Stimulated activated memory B cell treated with anti-CD40 and anti-IgM and Interleukin-4, amounts not matched to agents 10 μg/mL and 1 μg/mL and 100 μg/mL, for 72 hours (primary cell): ENCODE measurements at regions not wholly inside any gene's neighbourhood (a gene's known extent, or its start where the extent isn't known, plus 50 kb on each side); places are given as distances from the start of the nearest gene placed in this dataset.

Source experiments
- ATAC-seq: fragments of 150-1000 bp; cut with Tn5 transposase; 2 replicates; pipeline ENCODE4 v1.10.0; 2021
- H3K27ac Mint-ChIP-seq: one replicate; pipeline ENCODE4 v1.8.0; 2022; ENCODE audit warnings: mild to moderate bottlenecking, mixed read lengths
- H3K27me3 Mint-ChIP-seq: one replicate; pipeline ENCODE4 v1.8.0; 2022; ENCODE audit warnings: mixed read lengths
- H3K36me3 Mint-ChIP-seq: one replicate; pipeline ENCODE4 v1.8.0; 2022; ENCODE audit warnings: mixed read lengths
- H3K4me1 Mint-ChIP-seq: one replicate; pipeline ENCODE4 v1.8.0; 2022; ENCODE audit warnings: mixed read lengths
- H3K4me3 Mint-ChIP-seq: one replicate; pipeline ENCODE4 v1.8.0; 2022; ENCODE audit warnings: mild to moderate bottlenecking, moderate library complexity, mixed read lengths
- H3K9me3 Mint-ChIP-seq: one replicate; pipeline ENCODE4 v1.8.0; 2022; ENCODE audit warnings: mixed read lengths

DNA sequence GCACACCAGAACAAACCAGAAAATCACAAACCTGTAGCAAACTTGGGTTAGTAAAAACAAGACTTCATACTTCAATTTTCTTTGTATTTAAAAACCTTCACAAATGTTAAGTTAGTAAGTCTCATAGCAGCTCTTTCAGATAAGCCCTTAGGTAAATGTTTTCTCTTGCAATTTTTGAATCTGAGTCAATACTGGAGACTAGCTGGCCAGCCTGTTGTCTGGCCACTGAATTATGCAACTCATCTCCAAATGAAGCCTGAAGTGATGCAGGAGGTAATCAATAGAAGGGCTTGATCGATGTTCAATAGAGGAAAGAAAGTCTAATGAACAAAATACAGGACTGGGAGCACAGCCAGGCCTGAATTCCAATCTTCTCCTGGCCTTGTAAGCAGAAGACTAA, 465.2 kb downstream of the LRIG3 start:
- H3K27ac Mint-ChIP-seq: no peak overlapping the region
- no peaks in the 10 kb centered on the region for H3K36me3 Mint-ChIP-seq
- H3K27me3 Mint-ChIP-seq: peaks cover 5% of the 10 kb centered on the region
- no peaks in the 10 kb centered on the region for H3K9me3 Mint-ChIP-seq
- H3K4me1 Mint-ChIP-seq: no peaks in the 10 kb centered on the region
- ATAC-seq: no peak
- H3K4me3 Mint-ChIP-seq: no peak overlapping the region

DNA sequence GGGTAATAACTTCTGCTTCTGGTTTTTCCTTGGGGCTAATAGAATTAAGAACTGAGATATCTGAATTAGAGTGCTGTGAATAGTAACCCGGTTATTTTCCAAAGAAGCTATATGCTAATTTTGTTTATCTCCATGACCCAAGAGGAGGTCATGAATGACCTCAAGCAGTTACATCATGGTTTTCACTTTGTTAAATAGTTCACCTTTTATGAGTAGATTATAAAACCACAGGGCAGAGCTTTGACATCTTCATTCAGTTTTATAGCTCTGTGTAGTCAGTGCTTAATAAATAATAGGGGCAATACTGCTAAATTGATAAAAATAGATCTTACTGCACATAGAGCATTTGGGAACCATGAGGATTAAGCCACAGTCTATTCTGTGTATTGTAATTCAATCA, 462.2 kb downstream of the LRIG3 start:
- no peak for ATAC-seq
- Mint-ChIP-seq H3K4me1 (no peaks in the 10 kb centered on the region), H3K9me3 (no peaks in the 10 kb centered on the region), H3K27me3 (peaks cover 9% of the 10 kb centered on the region), H3K36me3 (no peaks in the 10 kb centered on the region), H3K27ac (no peak overlapping the region), H3K4me3 (no peak overlapping the region)

DNA sequence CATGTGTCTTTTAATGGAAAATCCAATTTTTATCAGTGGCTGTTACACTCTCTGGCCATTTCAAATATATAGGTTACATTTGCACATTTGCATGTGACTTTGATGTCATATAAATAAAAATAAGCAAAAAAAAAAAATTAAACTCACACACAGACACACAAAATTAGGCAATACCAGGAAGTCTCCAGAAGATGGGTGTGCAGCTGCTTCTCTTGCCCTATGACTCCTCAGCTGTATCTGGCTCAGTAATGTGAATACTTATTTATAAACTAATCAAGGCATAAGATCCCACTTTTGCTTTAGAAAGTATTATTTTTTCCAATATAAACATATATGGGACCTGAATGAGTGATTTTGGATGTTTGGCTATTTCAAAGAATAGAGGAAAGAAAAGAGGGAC, 461.1 kb downstream of the LRIG3 start:
- H3K27ac Mint-ChIP-seq: no peak overlapping the region
- no peaks in the 10 kb centered on the region for H3K36me3 Mint-ChIP-seq
- H3K9me3 Mint-ChIP-seq: no peaks in the 10 kb centered on the region
- no peak overlapping the region for H3K4me3 Mint-ChIP-seq
- no peak for ATAC-seq
- no peaks in the 10 kb centered on the region for H3K4me1 Mint-ChIP-seq
- peaks cover 9% of the 10 kb centered on the region for H3K27me3 Mint-ChIP-seq

DNA sequence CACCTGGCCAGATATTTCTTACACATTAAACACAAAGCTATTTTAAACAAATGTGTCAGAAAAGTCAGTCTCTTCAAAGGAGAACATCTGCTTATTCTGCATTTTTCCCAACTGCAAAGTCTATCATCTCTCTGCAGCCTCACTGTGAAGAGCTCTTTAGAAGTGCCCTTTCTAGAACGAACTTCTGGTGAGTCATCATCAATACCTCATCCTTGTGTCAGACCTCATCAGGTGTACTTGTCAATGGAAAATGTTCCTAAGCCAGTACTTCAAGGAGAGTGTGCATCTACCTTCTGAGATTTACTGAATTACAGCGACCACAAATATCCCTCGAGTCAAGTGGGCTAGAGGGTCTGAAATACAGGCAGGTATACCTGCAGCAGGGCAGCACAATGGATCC, 457.3 kb downstream of the LRIG3 start:
- Mint-ChIP-seq H3K36me3 (no peaks in the 10 kb centered on the region), H3K27me3 (peaks cover 9% of the 10 kb centered on the region), H3K4me3 (no peak overlapping the region), H3K9me3 (peaks cover 8% of the 10 kb centered on the region), H3K27ac (no peak overlapping the region), H3K4me1 (no peaks in the 10 kb centered on the region)
- ATAC-seq: no peak

DNA sequence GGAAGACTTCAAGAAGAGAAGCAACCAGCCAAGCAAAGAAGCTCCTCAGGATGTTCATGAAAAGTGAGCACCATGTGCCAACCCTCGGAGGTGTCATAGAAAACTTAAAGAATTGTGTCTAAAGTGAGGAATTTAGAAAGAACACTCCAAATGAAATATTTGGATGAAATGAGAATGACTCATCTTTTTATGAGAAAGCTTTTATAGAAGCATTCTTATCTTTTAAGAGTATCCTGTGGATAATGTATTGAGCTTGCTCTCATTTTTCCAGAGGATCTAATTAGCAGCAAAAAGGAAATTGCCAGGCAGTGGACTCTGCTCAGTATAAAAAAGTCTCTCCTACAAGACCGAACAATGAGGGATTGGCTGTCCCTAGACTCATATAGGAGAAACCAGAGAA, 454.9 kb downstream of the LRIG3 start:
- H3K27ac Mint-ChIP-seq: no peak overlapping the region
- H3K27me3 Mint-ChIP-seq: peaks cover 1% of the 10 kb centered on the region
- H3K9me3 Mint-ChIP-seq: peaks cover 11% of the 10 kb centered on the region
- no peaks in the 10 kb centered on the region for H3K36me3 Mint-ChIP-seq
- no peaks in the 10 kb centered on the region for H3K4me1 Mint-ChIP-seq
- no peak for ATAC-seq
- no peak overlapping the region for H3K4me3 Mint-ChIP-seq

DNA sequence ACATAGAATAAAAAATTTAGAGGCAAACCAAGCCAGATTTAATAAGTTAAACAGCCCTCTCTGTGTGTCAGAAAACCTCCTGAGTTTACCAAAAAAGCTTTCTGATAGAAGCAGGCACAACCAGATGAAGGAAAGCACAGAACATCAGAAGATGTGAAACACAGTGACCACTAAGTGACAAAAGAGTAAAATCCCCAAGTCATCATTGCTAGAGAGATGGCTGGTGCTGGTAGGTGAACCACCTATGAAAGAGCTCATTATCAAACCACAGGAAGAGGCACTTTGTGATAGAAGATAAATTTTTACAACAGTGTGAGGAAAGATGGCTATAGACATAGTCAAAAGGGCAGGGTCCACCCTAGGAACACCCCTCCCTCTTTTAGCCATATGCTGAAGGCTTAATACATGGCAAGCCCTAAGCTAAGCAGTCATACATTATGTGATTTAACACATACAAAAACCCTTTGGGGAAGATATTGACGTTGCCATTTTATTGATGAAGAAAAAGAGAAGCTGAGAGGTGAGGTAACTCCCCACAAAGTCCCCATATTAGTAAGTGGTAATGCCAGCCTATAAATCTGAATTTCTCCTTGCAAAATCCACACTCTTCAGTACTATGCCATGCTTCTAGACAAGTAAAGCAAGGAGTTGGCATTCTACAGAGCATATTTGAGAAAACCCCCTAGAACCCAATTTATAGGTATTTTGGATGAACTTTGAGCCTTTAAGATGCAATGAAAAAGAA, 449.9 kb downstream of the LRIG3 start:
- Mint-ChIP-seq H3K27me3 (no peaks in the 10 kb centered on the region), H3K4me1 (no peaks in the 10 kb centered on the region), H3K9me3 (peaks cover 11% of the 10 kb centered on the region), H3K27ac (no peak overlapping the region), H3K4me3 (no peak overlapping the region), H3K36me3 (no peaks in the 10 kb centered on the region)
- no peak for ATAC-seq

DNA sequence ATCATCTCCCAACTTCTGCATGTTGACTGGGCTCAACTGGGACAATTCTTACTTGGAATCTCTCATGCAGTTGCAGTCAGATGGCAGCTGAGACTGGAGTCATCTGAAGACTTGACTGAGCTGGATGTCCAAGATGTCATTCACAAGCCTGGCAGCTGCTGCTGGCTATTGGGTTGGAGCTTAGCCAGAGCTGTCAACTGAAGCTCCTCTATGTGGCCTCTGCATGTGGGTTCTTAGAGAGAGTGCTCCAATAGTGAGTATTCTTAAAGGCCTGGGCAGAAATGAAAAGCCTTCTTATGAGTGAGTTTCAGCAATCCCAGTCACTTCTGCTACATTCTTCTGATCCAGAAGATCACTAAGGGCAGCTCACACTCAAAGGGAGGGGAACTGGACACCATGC, 440.9 kb downstream of the LRIG3 start:
- no peak for ATAC-seq
- H3K4me3 Mint-ChIP-seq: no peak overlapping the region
- H3K27me3 Mint-ChIP-seq: no peaks in the 10 kb centered on the region
- no peaks in the 10 kb centered on the region for H3K4me1 Mint-ChIP-seq
- H3K27ac Mint-ChIP-seq: no peak overlapping the region
- H3K36me3 Mint-ChIP-seq: no peaks in the 10 kb centered on the region
- no peaks in the 10 kb centered on the region for H3K9me3 Mint-ChIP-seq

DNA sequence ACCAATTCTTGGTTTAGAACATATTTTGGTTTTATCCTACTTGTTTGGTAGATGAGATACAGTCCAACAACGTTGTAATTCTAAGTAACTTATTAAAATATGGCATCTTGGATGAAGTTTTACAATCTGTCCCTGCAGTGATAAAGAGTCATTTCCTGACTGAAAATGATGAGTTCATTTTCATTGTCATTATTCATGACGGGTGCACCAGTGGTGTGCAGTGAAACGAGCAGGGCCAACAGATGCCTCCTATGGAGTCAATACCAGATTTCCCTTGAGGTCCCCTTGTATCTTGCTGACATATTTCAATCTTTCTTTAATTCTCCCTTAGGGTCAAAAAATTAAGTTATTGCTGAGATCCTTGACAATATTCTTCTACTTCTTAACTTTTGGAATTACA, 438.5 kb downstream of the LRIG3 start:
- Mint-ChIP-seq H3K36me3 (no peaks in the 10 kb centered on the region), H3K9me3 (no peaks in the 10 kb centered on the region), H3K27ac (no peak overlapping the region), H3K4me1 (no peaks in the 10 kb centered on the region), H3K27me3 (no peaks in the 10 kb centered on the region), H3K4me3 (no peak overlapping the region)
- no peak for ATAC-seq

DNA sequence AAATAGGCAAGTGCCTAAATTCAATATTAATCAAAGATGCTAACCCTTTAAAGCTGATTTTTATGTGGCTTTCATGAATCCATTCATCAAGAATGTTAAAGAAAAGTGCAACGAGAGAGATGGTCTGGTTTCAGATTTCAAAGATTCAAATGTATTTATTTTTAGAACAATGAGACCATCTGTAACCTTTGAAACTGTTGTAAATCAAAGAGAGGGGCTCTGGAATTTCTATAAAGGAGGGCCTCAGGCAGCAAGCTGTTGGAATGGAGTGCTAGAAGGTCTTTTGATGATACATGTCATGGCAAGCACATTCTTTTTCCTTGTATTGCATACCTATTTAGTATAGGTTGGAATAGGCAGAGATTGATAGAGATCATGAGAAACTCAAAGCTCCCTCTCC, 433.0 kb downstream of the LRIG3 start:
- Mint-ChIP-seq H3K27me3 (no peaks in the 10 kb centered on the region), H3K36me3 (no peaks in the 10 kb centered on the region), H3K9me3 (no peaks in the 10 kb centered on the region), H3K27ac (no peak overlapping the region), H3K4me3 (no peak overlapping the region), H3K4me1 (no peaks in the 10 kb centered on the region)
- ATAC-seq: no peak

DNA sequence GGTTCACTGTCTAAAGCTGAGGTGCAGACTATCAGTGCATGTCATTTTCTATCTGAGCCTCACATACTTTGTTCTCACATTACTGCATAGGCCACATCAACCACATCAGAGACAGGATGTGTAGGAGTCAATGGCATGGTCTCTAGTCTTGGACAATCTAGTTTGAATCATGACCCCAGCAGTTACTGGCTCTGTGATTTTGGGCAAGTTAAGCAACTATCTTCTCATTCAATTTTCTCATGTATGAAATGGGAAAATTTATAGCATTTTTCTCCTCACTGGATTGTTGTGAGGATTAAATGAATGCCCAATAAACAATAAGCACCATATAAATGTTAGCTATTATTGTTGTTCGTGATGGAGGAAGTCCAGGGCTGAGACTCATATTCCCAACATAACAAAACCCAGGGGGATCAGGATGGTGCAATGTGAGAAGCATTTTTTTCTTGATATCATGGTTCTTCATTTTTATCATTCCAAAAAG, 432.6 kb downstream of the LRIG3 start:
- Mint-ChIP-seq H3K9me3 (no peaks in the 10 kb centered on the region), H3K36me3 (no peaks in the 10 kb centered on the region), H3K27me3 (no peaks in the 10 kb centered on the region), H3K4me3 (no peak overlapping the region), H3K27ac (no peak overlapping the region), H3K4me1 (no peaks in the 10 kb centered on the region)
- no peak for ATAC-seq

DNA sequence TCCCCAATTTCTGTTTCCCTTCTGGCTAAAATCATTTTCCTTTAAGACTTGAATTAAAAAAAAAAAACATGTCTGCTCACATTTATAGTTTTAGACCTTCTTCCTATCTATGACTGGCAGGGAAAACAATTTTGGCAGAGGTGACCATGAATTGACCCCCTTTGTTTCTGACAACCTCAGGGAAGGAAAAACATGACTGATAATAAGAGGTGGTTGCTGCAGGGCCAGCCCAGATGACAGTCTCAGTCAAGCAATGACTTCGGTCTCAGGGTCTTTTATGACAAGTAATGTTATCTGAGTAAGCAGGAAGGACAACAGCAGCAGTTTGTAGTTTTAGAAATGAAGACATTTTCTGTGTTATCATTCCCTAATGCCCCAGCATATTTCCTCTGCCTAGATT, 430.9 kb downstream of the LRIG3 start:
- Mint-ChIP-seq H3K4me1 (no peaks in the 10 kb centered on the region), H3K36me3 (no peaks in the 10 kb centered on the region), H3K4me3 (no peak overlapping the region), H3K27ac (no peak overlapping the region), H3K9me3 (no peaks in the 10 kb centered on the region), H3K27me3 (no peaks in the 10 kb centered on the region)
- no peak for ATAC-seq

DNA sequence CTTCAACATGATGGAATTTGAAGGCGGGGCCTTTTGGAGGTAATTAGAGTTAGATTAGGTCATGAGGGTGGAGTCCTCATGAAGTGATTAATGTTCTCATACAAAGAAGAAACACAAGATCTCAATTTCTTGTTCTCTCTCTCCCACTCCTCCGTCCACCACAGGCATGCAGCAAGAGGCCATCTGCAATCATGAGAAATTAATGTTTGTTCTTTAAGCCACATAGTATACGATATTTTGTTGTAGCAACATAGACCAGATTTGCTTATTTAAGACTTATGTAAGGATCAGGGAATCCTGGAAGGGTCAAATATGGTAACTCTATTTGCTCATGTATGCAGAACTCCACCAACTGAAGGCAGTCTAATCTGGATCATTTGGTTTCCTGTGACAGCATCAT, 429.0 kb downstream of the LRIG3 start:
- no peaks in the 10 kb centered on the region for H3K9me3 Mint-ChIP-seq
- no peaks in the 10 kb centered on the region for H3K4me1 Mint-ChIP-seq
- no peak overlapping the region for H3K27ac Mint-ChIP-seq
- ATAC-seq: no peak
- H3K4me3 Mint-ChIP-seq: no peak overlapping the region
- H3K36me3 Mint-ChIP-seq: no peaks in the 10 kb centered on the region
- H3K27me3 Mint-ChIP-seq: no peaks in the 10 kb centered on the region

DNA sequence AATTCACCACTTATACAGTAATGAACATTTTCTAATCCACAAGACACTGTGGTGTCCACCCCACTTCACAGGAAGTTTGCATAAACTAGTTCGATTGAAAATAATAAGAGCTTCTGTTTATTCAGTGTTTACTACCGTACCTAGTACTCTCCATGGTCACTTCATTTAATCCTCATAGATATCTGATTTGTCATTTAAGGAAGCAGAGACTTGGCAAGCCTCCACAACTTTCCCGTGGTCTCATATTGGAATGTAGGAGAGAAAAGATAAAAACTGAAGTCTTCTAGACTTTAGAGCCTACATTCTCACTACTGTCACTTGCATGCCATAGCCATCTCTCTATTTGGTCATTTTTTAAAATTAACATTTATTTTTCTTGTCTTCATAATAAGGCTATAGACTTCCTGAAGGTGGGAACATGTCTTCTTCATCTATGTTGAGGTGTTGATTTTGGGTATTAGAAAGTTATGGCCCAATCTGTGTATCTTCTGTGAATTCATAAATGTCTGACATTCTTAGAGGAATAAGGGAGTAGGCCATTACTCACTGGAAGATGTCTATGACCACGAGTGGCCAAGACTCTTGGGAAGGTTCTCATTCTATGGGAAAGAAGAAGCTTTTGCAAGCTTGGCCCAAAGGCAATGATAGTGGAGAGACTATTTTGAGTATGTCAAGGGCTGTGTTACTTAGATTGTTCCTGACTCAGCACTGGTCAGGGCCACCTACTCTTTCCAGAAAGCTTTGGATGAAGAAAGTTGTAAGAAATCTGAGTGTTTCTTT, 423.7 kb downstream of the LRIG3 start:
- H3K36me3 Mint-ChIP-seq: no peaks in the 10 kb centered on the region
- H3K9me3 Mint-ChIP-seq: no peaks in the 10 kb centered on the region
- H3K4me1 Mint-ChIP-seq: no peaks in the 10 kb centered on the region
- ATAC-seq: no peak
- H3K4me3 Mint-ChIP-seq: no peak overlapping the region
- H3K27ac Mint-ChIP-seq: no peak overlapping the region
- H3K27me3 Mint-ChIP-seq: no peaks in the 10 kb centered on the region

DNA sequence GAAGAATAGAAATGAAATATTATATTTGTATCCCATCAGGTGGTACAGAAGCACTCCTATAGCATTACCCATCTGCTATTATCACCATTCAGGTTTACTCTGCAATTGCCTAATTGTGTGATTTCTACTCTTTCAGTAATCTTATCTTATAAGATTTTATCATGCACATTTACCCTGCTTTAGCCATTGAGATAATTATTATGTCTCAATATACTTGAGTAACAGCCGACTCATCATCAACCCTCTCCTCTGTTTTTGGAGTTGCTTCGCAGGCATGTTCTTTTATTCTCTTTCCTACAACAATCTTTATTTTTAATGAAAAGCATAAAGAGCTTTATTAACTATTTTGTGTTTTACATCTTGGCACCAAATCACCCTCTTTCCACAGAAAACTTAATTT, 419.9 kb downstream of the LRIG3 start:
- H3K4me1 Mint-ChIP-seq: no peaks in the 10 kb centered on the region
- no peak overlapping the region for H3K4me3 Mint-ChIP-seq
- H3K27ac Mint-ChIP-seq: no peak overlapping the region
- no peaks in the 10 kb centered on the region for H3K36me3 Mint-ChIP-seq
- ATAC-seq: no peak
- H3K27me3 Mint-ChIP-seq: no peaks in the 10 kb centered on the region
- no peaks in the 10 kb centered on the region for H3K9me3 Mint-ChIP-seq

DNA sequence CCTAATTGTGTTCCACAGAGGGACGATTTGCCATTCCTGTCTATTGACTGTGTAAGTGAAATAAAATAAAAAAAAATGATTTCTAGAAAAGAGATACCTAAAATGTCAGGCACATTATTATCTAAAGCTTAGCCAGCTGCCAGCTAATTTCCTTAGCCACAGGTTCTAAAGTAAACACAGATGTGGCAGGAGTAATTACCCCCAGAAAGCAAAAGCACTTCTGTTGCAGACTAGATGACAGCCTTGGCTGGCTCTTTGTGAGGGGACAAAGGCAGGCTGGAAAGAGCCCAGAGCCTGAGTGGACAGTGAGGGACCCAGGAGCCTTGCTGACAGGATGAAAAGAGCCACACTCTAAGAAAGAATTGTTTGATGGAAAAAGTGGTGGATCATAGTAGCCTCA, 418.1 kb downstream of the LRIG3 start:
- H3K36me3 Mint-ChIP-seq: no peaks in the 10 kb centered on the region
- no peaks in the 10 kb centered on the region for H3K4me1 Mint-ChIP-seq
- no peak overlapping the region for H3K27ac Mint-ChIP-seq
- no peaks in the 10 kb centered on the region for H3K9me3 Mint-ChIP-seq
- H3K4me3 Mint-ChIP-seq: no peak overlapping the region
- no peak for ATAC-seq
- H3K27me3 Mint-ChIP-seq: no peaks in the 10 kb centered on the region

DNA sequence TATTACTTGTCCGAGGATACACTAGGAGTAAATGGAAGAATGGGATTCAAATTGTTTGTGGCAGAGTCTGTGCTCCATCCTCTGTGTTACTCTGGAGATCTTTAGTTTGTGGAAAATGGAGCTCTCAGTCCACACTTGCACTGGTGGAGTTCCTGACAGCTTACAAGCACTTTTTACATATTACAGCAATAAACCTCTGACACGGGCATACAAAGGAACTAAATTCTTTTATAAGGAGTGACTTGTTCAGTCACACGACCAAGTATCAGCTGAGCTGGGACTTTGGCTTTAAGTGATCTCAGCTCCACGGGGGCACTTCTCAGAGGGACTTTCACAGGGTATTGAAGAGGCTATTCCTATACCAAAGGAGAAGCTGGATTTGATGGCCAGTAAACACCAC, 417.5 kb downstream of the LRIG3 start:
- H3K4me1 Mint-ChIP-seq: no peaks in the 10 kb centered on the region
- no peak overlapping the region for H3K27ac Mint-ChIP-seq
- no peaks in the 10 kb centered on the region for H3K9me3 Mint-ChIP-seq
- no peak for ATAC-seq
- H3K4me3 Mint-ChIP-seq: no peak overlapping the region
- H3K36me3 Mint-ChIP-seq: no peaks in the 10 kb centered on the region
- no peaks in the 10 kb centered on the region for H3K27me3 Mint-ChIP-seq
